ENCODE measurements at regions not wholly inside any gene's neighbourhood (a gene's known extent, or its start where the extent isn't known, plus 50 kb on each side); places are given as distances from the start of the nearest gene placed in this dataset.
"Not testable (repeated sequence)": the region's sequence is repeated elsewhere in the genome, so short reads cannot be mapped to it uniquely, and the experiment has no call there.

DNA sequence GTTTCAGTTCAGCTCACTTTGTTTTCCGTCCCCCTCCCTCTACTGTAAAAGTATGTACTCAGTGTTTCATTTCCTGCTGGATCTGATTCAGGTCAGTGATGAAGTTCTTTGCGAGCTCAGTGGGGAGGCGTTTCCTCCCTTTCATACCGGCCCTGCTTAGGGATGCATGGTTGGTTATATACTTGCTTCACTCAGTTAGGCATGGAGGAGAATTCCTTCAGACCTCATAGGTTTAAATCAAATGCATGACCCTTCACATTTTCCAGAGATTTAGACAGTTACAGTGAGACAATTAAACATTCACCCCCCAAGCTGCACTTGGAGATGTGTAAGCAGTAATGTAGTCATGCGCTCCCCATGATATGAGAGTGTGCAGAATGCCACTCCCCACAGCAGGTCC, 955.9 kb downstream of the SPATA31A6 start:
- TF ChIP-seq POLR2A, POLR2AphosphoS5 (IDR thresholded peaks at IDR 0.05): not testable (repeated sequence)

Data from gastroesophageal sphincter (tissue), 2 donors.